DMS 273 treated with DMSO at 0.1 percent for 48 hours (cell line): ENCODE measurements at regions not wholly inside any gene's neighbourhood (a gene's known extent, or its start where the extent isn't known, plus 50 kb on each side); places are given as distances from the start of the nearest gene placed in this dataset.

Experiments
- DNase-seq: peaks from one replicate; lab custom pipeline; 2025; lab: John Stamatoyannopoulos, UW

GRCh38 chr16:86151239-86151851 is 252.4 kb downstream of the IRF8 start:
- no peak for DNase-seq

GRCh38 chr16:86156155-86156554 is 257.2 kb downstream of the IRF8 start:
- DNase-seq: no peak

GRCh38 chr16:86157616-86158247 is 258.8 kb downstream of the IRF8 start:
- no peak for DNase-seq

- DNase-seq: no peak
These were observed 259.9 kb downstream of the IRF8 start for GRCh38 chr16:86158688-86159360.

- no peak for DNase-seq
These were observed 266.5 kb downstream of the IRF8 start for GRCh38 chr16:86165479-86165878.

- no peak for DNase-seq
These were observed 267.5 kb downstream of the IRF8 start for GRCh38 chr16:86166414-86166813.

- no peak for DNase-seq
These were observed 268.1 kb downstream of the IRF8 start for GRCh38 chr16:86167061-86167460.

GRCh38 chr16:86170720-86171119 is 271.8 kb downstream of the IRF8 start:
- DNase-seq: no peak

GRCh38 chr16:86171329-86171728 is 272.4 kb downstream of the IRF8 start:
- DNase-seq: no peak

- no peak for DNase-seq
These were observed 276.9 kb downstream of the IRF8 start for GRCh38 chr16:86175816-86176215.

- DNase-seq: no peak
These were observed 277.5 kb downstream of the IRF8 start for GRCh38 chr16:86176462-86176861.

GRCh38 chr16:86180244-86180643 is 281.3 kb downstream of the IRF8 start:
- no peak for DNase-seq

GRCh38 chr16:86180780-86181179 is 281.8 kb downstream of the IRF8 start:
- DNase-seq: no peak

- DNase-seq: no peak
These were observed 282.6 kb downstream of the IRF8 start for GRCh38 chr16:86181526-86181925.

GRCh38 chr16:86184185-86184584 is 285.2 kb downstream of the IRF8 start:
- DNase-seq: no peak

GRCh38 chr16:86185089-86185488 is 286.1 kb downstream of the IRF8 start:
- no peak for DNase-seq

- DNase-seq: no peak
These were observed 287.4 kb downstream of the IRF8 start for GRCh38 chr16:86186313-86186712.

- DNase-seq: no peak
These were observed 291.0 kb downstream of the IRF8 start for GRCh38 chr16:86189934-86190333.

- DNase-seq: no peak
These were observed 292.7 kb downstream of the IRF8 start for GRCh38 chr16:86191663-86192062.

GRCh38 chr16:86193528-86194193 is 294.7 kb downstream of the IRF8 start:
- DNase-seq: no peak

- DNase-seq: no peak
These were observed 297.1 kb downstream of the IRF8 start for GRCh38 chr16:86195863-86196630.
